Omental fat pad (tissue), 3 donors: ENCODE measurements at regions not wholly inside any gene's neighbourhood (a gene's known extent, or its start where the extent isn't known, plus 50 kb on each side); places are given as distances from the start of the nearest gene placed in this dataset.

Experiments
- ATAC-seq: fragments of 150-250 bp; one replicate; pipeline ENCODE4 v1.9.1; 2016; ENCODE audit warnings: mild to moderate bottlenecking, moderate library complexity; ENCODE audit not compliant: low FRiP score
- DNase-seq: peaks from one replicate; pipeline ENCODE4 v3.0.0-alpha.2; 2019; ENCODE audit warnings: low spot score
- CTCF ChIP-seq, 3 donors: fragments of 450-650 bp; IDR thresholded peaks; one replicate each; pipeline ENCODE4 v1.5.1; 2016 to 2017; ENCODE audit warnings: antibody characterized with exemption in 3 of 3, mild to moderate bottlenecking in 3 of 3, moderate library complexity in 2 of 3

GRCh38 chr3:124540550-124541211 is 189.6 kb upstream of the UMPS start:
- ATAC-seq (no peak), DNase-seq (no peak)
- no peak for TF ChIP-seq CTCF (IDR thresholded peaks at IDR 0.05)

- ATAC-seq (no peak), DNase-seq (no peak)
- no peak for TF ChIP-seq CTCF (IDR thresholded peaks at IDR 0.05)
These were observed 187.9 kb upstream of the UMPS start for GRCh38 chr3:124542214-124542869.

GRCh38 chr3:124545891-124546290 is 184.4 kb upstream of the UMPS start:
- ATAC-seq (no peak), DNase-seq (no peak)
- TF ChIP-seq CTCF (IDR thresholded peaks at IDR 0.05), result no peak

GRCh38 chr3:124552224-124552623 is 178.0 kb upstream of the UMPS start:
- no peak for TF ChIP-seq CTCF (IDR thresholded peaks at IDR 0.05)
- peak; percentile 38 for ATAC-seq
- no peak for DNase-seq

GRCh38 chr3:124553178-124553577 is 177.1 kb upstream of the UMPS start:
- no peak for DNase-seq
- no peak for TF ChIP-seq CTCF (IDR thresholded peaks at IDR 0.05)
- no peak for ATAC-seq

- TF ChIP-seq CTCF (IDR thresholded peaks at IDR 0.05), result no peak
- ATAC-seq, result no peak
- no peak for DNase-seq
These were observed 173.6 kb upstream of the UMPS start for GRCh38 chr3:124556636-124557035.
